GM18867 (cell line): ENCODE measurements at regions not wholly inside any gene's neighbourhood (a gene's known extent, or its start where the extent isn't known, plus 50 kb on each side); places are given as distances from the start of the nearest gene placed in this dataset.

ENCODE experiments used
- ATAC-seq: cut with Tn5 transposase; IDR thresholded peaks from one replicate; pipeline ENCODE4 v1.9.1; 2021; ENCODE audit warnings: mild to moderate bottlenecking, moderate library complexity; ENCODE audit not compliant: unreplicated experiment

GRCh38 chr3:79847928-79848327, 80.1 kb upstream of the ROBO1 start:
- no peak for ATAC-seq

- ATAC-seq = no peak
Observed at GRCh38 chr3:79846148-79846933, 78.5 kb upstream of the ROBO1 start.

GRCh38 chr3:79845546-79845945, 77.7 kb upstream of the ROBO1 start:
- ATAC-seq = no peak

GRCh38 chr3:79844176-79844575, 76.4 kb upstream of the ROBO1 start:
- no peak for ATAC-seq

GRCh38 chr3:79843180-79843579, 75.4 kb upstream of the ROBO1 start:
- no peak for ATAC-seq

- no peak for ATAC-seq
Observed at GRCh38 chr3:79835701-79836100, 67.9 kb upstream of the ROBO1 start.

- no peak for ATAC-seq
Observed at GRCh38 chr3:79824166-79824565, 56.4 kb upstream of the ROBO1 start.

GRCh38 chr3:79822076-79822475, 54.3 kb upstream of the ROBO1 start:
- no peak for ATAC-seq

- no peak for ATAC-seq
Observed at GRCh38 chr3:79820089-79820488, 52.3 kb upstream of the ROBO1 start.

- no peak for ATAC-seq
Observed at GRCh38 chr3:79818015-79818414, 50.2 kb upstream of the ROBO1 start.
